ENCODE measurements at regions not wholly inside any gene's neighbourhood (a gene's known extent, or its start where the extent isn't known, plus 50 kb on each side); places are given as distances from the start of the nearest gene placed in this dataset.

DNA sequence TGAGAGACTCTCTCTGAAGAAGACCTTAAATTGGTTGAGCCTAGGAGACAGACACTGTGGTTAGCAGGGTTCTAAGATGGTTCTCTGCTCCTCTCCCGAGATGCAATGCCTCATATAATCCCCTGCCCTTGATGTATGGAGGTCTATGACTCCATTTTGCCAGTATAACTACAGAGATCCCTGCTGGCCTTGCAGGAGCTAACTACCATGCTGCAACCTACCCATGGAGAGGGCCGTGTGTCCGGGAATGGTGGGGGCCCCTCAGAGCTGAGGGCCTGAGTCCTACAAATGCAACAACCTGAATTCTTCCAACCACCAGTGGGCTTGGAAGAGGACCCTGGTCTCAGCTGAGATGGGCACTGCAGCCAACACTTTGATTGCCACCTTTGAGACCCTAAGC, 388.0 kb downstream of the SETD4 start:
- Histone ChIP-seq H3K36me3 (no peaks in the 10 kb centered on the region), H3K27ac (no peak overlapping the region), H3K4me3 (no peak overlapping the region), H3K9me3 (no peaks in the 10 kb centered on the region), H3K27me3 (peaks cover 0 to 3% (median 0%) of the 10 kb centered on the region in 9 donors), H3K4me1 (no peaks in the 10 kb centered on the region)
- intact Hi-C loops (cut with DNase I) = no loop called here
- ATAC-seq (no peak), DNase-seq (no peak)
- TF ChIP-seq, protein P1, sequence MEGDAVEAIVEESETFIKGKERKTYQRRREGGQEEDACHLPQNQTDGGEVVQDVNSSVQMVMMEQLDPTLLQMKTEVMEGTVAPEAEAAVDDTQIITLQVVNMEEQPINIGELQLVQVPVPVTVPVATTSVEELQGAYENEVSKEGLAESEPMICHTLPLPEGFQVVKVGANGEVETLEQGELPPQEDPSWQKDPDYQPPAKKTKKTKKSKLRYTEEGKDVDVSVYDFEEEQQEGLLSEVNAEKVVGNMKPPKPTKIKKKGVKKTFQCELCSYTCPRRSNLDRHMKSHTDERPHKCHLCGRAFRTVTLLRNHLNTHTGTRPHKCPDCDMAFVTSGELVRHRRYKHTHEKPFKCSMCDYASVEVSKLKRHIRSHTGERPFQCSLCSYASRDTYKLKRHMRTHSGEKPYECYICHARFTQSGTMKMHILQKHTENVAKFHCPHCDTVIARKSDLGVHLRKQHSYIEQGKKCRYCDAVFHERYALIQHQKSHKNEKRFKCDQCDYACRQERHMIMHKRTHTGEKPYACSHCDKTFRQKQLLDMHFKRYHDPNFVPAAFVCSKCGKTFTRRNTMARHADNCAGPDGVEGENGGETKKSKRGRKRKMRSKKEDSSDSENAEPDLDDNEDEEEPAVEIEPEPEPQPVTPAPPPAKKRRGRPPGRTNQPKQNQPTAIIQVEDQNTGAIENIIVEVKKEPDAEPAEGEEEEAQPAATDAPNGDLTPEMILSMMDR (IDR thresholded peaks at IDR 0.05) = no peak
- no peak for TF ChIP-seq POLR2A (IDR thresholded peaks at IDR 0.05)
- 70 to 84% (median 83%) methylated on average over 3 of the region's 3 CpGs for WGBS, 4 donors

DNA sequence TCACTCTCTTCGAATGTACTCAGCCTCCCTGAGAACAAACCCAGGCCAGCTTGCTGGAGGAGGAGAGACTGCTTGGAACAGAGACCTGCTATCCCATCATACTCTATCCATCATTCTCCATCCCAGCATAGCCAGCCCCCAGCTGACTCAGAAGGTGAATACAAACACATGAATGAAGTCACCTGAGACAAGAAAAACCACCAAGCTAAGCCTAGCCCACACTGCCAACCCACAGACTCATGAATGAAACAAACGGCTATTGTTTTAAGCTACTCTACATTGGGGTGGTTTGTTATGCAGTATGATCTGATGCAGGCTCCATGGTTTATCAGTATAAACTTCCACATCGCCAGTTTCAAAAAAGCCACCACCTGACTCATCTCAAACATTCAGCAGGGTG, 395.6 kb downstream of the SETD4 start:
- H3K36me3 ChIP-seq = no peaks in the 10 kb centered on the region
- 73 to 81% (median 77%) methylated on average over 3 of the region's 3 CpGs for WGBS, 4 donors
- H3K27me3 ChIP-seq = no peaks in the 10 kb centered on the region
- no peaks in the 10 kb centered on the region for H3K9me3 ChIP-seq
- intact Hi-C loops (cut with DNase I) = no loop called here
- ATAC-seq (no peak), DNase-seq (no peak)
- no peak overlapping the region for H3K4me3 ChIP-seq
- no peak for TF ChIP-seq POLR2A (IDR thresholded peaks at IDR 0.05)
- TF ChIP-seq, protein P1 (IDR thresholded peaks at IDR 0.05) = no peak
- no peaks in the 10 kb centered on the region for H3K4me1 ChIP-seq
- no peak overlapping the region for H3K27ac ChIP-seq

DNA sequence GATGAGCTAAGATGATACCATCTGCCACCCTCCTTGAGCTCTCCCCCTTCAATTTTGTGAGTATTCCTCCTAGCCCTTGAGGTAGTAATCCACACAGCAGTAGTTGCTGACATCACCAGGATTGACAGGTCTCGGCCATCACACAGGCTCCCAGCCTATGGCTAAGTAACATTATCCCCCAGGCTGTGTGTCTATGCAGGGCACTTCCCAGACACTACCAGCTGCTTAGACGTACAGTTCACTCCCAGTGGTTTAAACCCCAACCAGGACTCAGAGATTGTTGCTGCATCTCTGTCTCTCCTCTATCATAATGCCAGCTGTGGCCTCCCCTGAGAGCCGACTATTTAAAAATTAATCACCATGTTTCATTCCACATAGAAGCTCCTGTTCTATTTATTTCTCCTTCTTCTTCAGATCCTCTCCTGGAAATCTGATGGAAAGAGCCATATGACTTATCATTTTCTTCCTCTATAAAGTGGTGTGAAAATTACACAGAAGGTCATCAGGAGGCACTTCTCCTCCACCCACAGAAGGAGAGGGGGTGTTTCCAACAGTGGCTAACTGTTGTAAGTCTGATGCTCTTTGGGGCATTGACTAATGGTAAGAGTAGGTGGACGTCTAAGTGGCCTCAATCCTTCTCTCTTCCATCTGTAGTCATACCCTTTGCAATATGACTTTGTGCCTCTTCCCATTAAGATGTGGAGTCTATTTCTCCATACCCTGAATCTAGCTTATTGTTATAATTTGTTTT, 396.3 kb downstream of the SETD4 start:
- DNase-seq (no peak), ATAC-seq (no peak)
- H3K27me3 ChIP-seq = no peaks in the 10 kb centered on the region
- no peaks in the 10 kb centered on the region for H3K9me3 ChIP-seq
- H3K27ac ChIP-seq = no peak overlapping the region
- no peak overlapping the region for H3K4me3 ChIP-seq
- H3K4me1 ChIP-seq = no peaks in the 10 kb centered on the region
- intact Hi-C loops (cut with DNase I) = no loop called here
- WGBS, 4 donors = 66 to 71% (median 68%) methylated on average over 4 of the region's 4 CpGs
- TF ChIP-seq, protein P1 (IDR thresholded peaks at IDR 0.05) = no peak
- TF ChIP-seq POLR2A (IDR thresholded peaks at IDR 0.05) = no peak
- no peaks in the 10 kb centered on the region for H3K36me3 ChIP-seq

DNA sequence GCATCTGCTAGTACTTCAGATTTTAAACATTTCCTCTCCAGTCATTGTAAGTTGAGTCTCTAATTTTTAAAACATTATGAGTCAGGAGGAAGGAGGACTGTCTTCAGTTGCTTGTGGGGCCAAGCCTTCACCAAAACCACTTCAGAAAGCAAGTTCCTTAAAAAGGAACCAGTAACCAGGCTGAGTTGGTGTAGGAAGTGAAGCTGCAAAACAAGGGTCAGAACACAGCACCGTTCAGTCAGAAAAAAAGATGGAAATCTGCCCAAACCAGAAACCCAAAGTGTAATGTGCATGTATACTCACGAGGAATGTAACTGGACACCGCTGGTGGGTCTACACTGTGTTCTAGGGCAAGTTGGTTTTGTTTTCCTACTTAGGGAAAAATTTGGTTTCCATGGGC, 402.1 kb downstream of the SETD4 start:
- ATAC-seq (peak in 2 of 4 donors; percentile 38 to 54), DNase-seq (peak in 1 of 5 donors; percentile 8)
- Histone ChIP-seq H3K36me3 (no peaks in the 10 kb centered on the region), H3K27me3 (no peaks in the 10 kb centered on the region), H3K27ac (peak overlapping the region in 2 of 12 donors; percentile 9 to 32), H3K4me3 (no peak overlapping the region), H3K9me3 (peaks cover 0 to 5% (median 0%) of the 10 kb centered on the region in 12 donors), H3K4me1 (peaks cover 0 to 7% (median 0%) of the 10 kb centered on the region in 12 donors)
- 60 to 65% (median 62%) methylated on average over 3 of the region's 3 CpGs for WGBS, 4 donors
- TF ChIP-seq, protein P1 (IDR thresholded peaks at IDR 0.05) = no peak
- no peak for TF ChIP-seq POLR2A (IDR thresholded peaks at IDR 0.05)
- intact Hi-C loops (cut with DNase I) = no loop called here

All from heart left ventricle (tissue), 16 donors.